ENCODE measurements at regions not wholly inside any gene's neighbourhood (a gene's known extent, or its start where the extent isn't known, plus 50 kb on each side); places are given as distances from the start of the nearest gene placed in this dataset.

DNA sequence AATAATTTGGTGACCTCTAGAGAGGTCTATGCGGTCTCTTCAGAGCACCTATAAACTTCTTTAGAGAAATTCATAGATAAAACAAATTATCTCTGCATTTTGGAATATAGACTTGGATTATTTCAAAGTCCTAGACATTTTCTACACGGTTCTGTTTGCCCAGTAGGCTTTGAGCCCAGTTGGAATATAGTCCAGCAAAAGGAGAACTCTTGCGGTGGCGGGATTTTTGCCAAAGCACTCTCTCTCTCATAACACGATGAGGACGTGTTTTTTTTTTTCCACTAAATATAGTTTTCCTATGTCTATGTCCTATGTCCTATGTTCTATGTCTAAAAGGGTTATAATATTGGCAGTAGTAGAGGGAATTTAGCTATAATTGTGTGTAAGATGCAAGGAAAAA, 164.9 kb upstream of the AGR3 start:
- TF ChIP-seq, protein P1, sequence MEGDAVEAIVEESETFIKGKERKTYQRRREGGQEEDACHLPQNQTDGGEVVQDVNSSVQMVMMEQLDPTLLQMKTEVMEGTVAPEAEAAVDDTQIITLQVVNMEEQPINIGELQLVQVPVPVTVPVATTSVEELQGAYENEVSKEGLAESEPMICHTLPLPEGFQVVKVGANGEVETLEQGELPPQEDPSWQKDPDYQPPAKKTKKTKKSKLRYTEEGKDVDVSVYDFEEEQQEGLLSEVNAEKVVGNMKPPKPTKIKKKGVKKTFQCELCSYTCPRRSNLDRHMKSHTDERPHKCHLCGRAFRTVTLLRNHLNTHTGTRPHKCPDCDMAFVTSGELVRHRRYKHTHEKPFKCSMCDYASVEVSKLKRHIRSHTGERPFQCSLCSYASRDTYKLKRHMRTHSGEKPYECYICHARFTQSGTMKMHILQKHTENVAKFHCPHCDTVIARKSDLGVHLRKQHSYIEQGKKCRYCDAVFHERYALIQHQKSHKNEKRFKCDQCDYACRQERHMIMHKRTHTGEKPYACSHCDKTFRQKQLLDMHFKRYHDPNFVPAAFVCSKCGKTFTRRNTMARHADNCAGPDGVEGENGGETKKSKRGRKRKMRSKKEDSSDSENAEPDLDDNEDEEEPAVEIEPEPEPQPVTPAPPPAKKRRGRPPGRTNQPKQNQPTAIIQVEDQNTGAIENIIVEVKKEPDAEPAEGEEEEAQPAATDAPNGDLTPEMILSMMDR (IDR thresholded peaks at IDR 0.05) = no peak
- no peak for TF ChIP-seq POLR2A (IDR thresholded peaks at IDR 0.05)
